ENCODE measurements at regions not wholly inside any gene's neighbourhood (a gene's known extent, or its start where the extent isn't known, plus 50 kb on each side); places are given as distances from the start of the nearest gene placed in this dataset.

- H4K20me1 ChIP-seq (ENCODE audit: insufficient read depth, low read length), result no peaks in the 10 kb centered on the region
- H3K4me2 ChIP-seq (ENCODE audit: low read length), result no peak overlapping the region
- no peak overlapping the region for H2AFZ ChIP-seq (ENCODE audit: low read length)
- no peaks in the 10 kb centered on the region for H3K79me2 ChIP-seq (ENCODE audit: insufficient read depth, low read length)
- H3K36me3 ChIP-seq (ENCODE audit: insufficient read depth, low read length), result no peaks in the 10 kb centered on the region
- no peaks in the 10 kb centered on the region for H3K9me3 ChIP-seq (ENCODE audit: low read length)
- H3F3A ChIP-seq (ENCODE audit: insufficient read depth, low read length), result no peaks in the 10 kb centered on the region
- no peaks in the 10 kb centered on the region for H3K4me1 ChIP-seq (ENCODE audit: insufficient read depth, low read length, severe bottlenecking)
- no peaks in the 10 kb centered on the region for H3K9me2 ChIP-seq (ENCODE audit: low read depth, low read length)
- H3K4me3 ChIP-seq (ENCODE audit: low read depth, low read length, poor library complexity, severe bottlenecking), result no peak overlapping the region
- H3K27ac ChIP-seq (ENCODE audit: low read depth, low read length, poor library complexity, severe bottlenecking), result no peak overlapping the region
- H3K9ac ChIP-seq (ENCODE audit: low read length), result no peak overlapping the region
- TF ChIP-seq EZH2 (IDR thresholded peaks at IDR 0.05; ENCODE audit: borderline replicate concordance, low read length) (no peak), CTCF (IDR thresholded peaks at IDR 0.05; ENCODE audit: low read length) (no peak)
- no peaks in the 10 kb centered on the region for H3K27me3 ChIP-seq (ENCODE audit: insufficient read depth, low read length)
Observed at GRCh38 chr4:124277691-124278090, 434.8 kb downstream of the ANKRD50 start.

- H3K27me3 ChIP-seq (ENCODE audit: insufficient read depth, low read length), result no peaks in the 10 kb centered on the region
- H3K79me2 ChIP-seq (ENCODE audit: insufficient read depth, low read length), result no peaks in the 10 kb centered on the region
- no peaks in the 10 kb centered on the region for H3F3A ChIP-seq (ENCODE audit: insufficient read depth, low read length)
- H3K4me1 ChIP-seq (ENCODE audit: insufficient read depth, low read length, severe bottlenecking), result no peaks in the 10 kb centered on the region
- H3K27ac ChIP-seq (ENCODE audit: low read depth, low read length, poor library complexity, severe bottlenecking), result no peak overlapping the region
- H2AFZ ChIP-seq (ENCODE audit: low read length), result no peak overlapping the region
- H4K20me1 ChIP-seq (ENCODE audit: insufficient read depth, low read length), result no peaks in the 10 kb centered on the region
- H3K9ac ChIP-seq (ENCODE audit: low read length), result no peak overlapping the region
- no peak for TF ChIP-seq CTCF (IDR thresholded peaks at IDR 0.05; ENCODE audit: low read length)
- TF ChIP-seq EZH2 (IDR thresholded peaks at IDR 0.05; ENCODE audit: borderline replicate concordance, low read length), result no peak
- no peak overlapping the region for H3K4me2 ChIP-seq (ENCODE audit: low read length)
- no peak overlapping the region for H3K4me3 ChIP-seq (ENCODE audit: low read depth, low read length, poor library complexity, severe bottlenecking)
- H3K9me2 ChIP-seq (ENCODE audit: low read depth, low read length), result no peaks in the 10 kb centered on the region
- no peaks in the 10 kb centered on the region for H3K9me3 ChIP-seq (ENCODE audit: low read length)
- H3K36me3 ChIP-seq (ENCODE audit: insufficient read depth, low read length), result no peaks in the 10 kb centered on the region
Observed at GRCh38 chr4:124278477-124278876, 434.1 kb downstream of the ANKRD50 start.

- no peaks in the 10 kb centered on the region for H4K20me1 ChIP-seq (ENCODE audit: insufficient read depth, low read length)
- no peak overlapping the region for H3K4me3 ChIP-seq (ENCODE audit: low read depth, low read length, poor library complexity, severe bottlenecking)
- no peak overlapping the region for H3K9ac ChIP-seq (ENCODE audit: low read length)
- H3K27ac ChIP-seq (ENCODE audit: low read depth, low read length, poor library complexity, severe bottlenecking), result no peak overlapping the region
- H3K4me2 ChIP-seq (ENCODE audit: low read length), result no peak overlapping the region
- no peaks in the 10 kb centered on the region for H3K9me2 ChIP-seq (ENCODE audit: low read depth, low read length)
- no peaks in the 10 kb centered on the region for H3K36me3 ChIP-seq (ENCODE audit: insufficient read depth, low read length)
- no peaks in the 10 kb centered on the region for H3K4me1 ChIP-seq (ENCODE audit: insufficient read depth, low read length, severe bottlenecking)
- TF ChIP-seq EZH2 (IDR thresholded peaks at IDR 0.05; ENCODE audit: borderline replicate concordance, low read length) (no peak), CTCF (IDR thresholded peaks at IDR 0.05; ENCODE audit: low read length) (no peak)
- H3K27me3 ChIP-seq (ENCODE audit: insufficient read depth, low read length), result no peaks in the 10 kb centered on the region
- H3K79me2 ChIP-seq (ENCODE audit: insufficient read depth, low read length), result no peaks in the 10 kb centered on the region
- H2AFZ ChIP-seq (ENCODE audit: low read length), result no peak overlapping the region
- no peaks in the 10 kb centered on the region for H3F3A ChIP-seq (ENCODE audit: insufficient read depth, low read length)
- no peaks in the 10 kb centered on the region for H3K9me3 ChIP-seq (ENCODE audit: low read length)
Observed at GRCh38 chr4:124279741-124280140, 432.8 kb downstream of the ANKRD50 start.
